ENCODE measurements at regions not wholly inside any gene's neighbourhood (a gene's known extent, or its start where the extent isn't known, plus 50 kb on each side); places are given as distances from the start of the nearest gene placed in this dataset.

DNA sequence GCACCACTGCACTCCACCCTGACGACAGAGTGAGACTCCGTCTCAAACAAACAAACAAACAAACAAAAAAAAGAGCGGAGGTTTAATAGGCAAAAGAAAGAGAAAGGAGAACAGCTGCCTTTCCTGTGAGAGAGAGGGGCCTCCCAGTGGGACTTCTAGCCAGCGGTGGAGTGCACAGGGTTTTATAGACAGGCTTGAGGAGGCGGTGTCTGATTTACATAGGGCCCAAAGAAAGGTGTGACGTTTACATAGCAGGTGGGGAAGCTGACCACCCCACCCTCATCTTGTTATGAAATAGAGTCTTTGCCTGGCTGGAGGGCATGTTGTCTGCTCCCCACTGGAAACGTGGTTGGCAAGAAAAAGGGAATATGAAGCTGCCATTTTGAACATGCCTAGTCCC, 106.0 kb upstream of the CSNK1A1L start:
- H3K27ac Mint-ChIP-seq (ENCODE audit: unreplicated experiment): no peak overlapping the region
- DNase-seq (ENCODE audit: low spot score): no peak
- TF ChIP-seq CTCF (IDR thresholded peaks at IDR 0.05): no peak
- peaks cover 56% of the 10 kb centered on the region for H3K4me1 Mint-ChIP-seq (ENCODE audit: low read depth)
- peaks cover 3% of the 10 kb centered on the region for H3K36me3 Mint-ChIP-seq (ENCODE audit: low read depth)
- peaks cover 3% of the 10 kb centered on the region for H3K9me3 Mint-ChIP-seq (ENCODE audit: low read depth)
- H3K4me3 Mint-ChIP-seq (ENCODE audit: unreplicated experiment): no peak overlapping the region
- no peaks in the 10 kb centered on the region for H3K27me3 Mint-ChIP-seq (ENCODE audit: low read depth)

- TF ChIP-seq CTCF (IDR thresholded peaks at IDR 0.05): no peak
- H3K9me3 Mint-ChIP-seq (ENCODE audit: low read depth): peaks cover 3% of the 10 kb centered on the region
- no peaks in the 10 kb centered on the region for H3K27me3 Mint-ChIP-seq (ENCODE audit: low read depth)
- no peak for DNase-seq (ENCODE audit: low spot score)
- no peak overlapping the region for H3K4me3 Mint-ChIP-seq (ENCODE audit: unreplicated experiment)
- H3K4me1 Mint-ChIP-seq (ENCODE audit: low read depth): peaks cover 52% of the 10 kb centered on the region
- H3K36me3 Mint-ChIP-seq (ENCODE audit: low read depth): no peaks in the 10 kb centered on the region
- H3K27ac Mint-ChIP-seq (ENCODE audit: unreplicated experiment): peak overlapping the region; percentile 54
Measured at GRCh38 chr13:37209621-37210580, 104.4 kb upstream of the CSNK1A1L start.

GRCh38 chr13:37207691-37208451, 102.4 kb upstream of the CSNK1A1L start:
- TF ChIP-seq CTCF (IDR thresholded peaks at IDR 0.05): no peak
- DNase-seq (ENCODE audit: low spot score): no peak
- H3K9me3 Mint-ChIP-seq (ENCODE audit: low read depth): peaks cover 3% of the 10 kb centered on the region
- no peaks in the 10 kb centered on the region for H3K27me3 Mint-ChIP-seq (ENCODE audit: low read depth)
- peaks cover 53% of the 10 kb centered on the region for H3K4me1 Mint-ChIP-seq (ENCODE audit: low read depth)
- H3K36me3 Mint-ChIP-seq (ENCODE audit: low read depth): no peaks in the 10 kb centered on the region
- peak overlapping the region; percentile 26 for H3K4me3 Mint-ChIP-seq (ENCODE audit: unreplicated experiment)
- H3K27ac Mint-ChIP-seq (ENCODE audit: unreplicated experiment): peak overlapping the region; percentile 92

GRCh38 chr13:37202264-37202663, 96.8 kb upstream of the CSNK1A1L start:
- Mint-ChIP-seq H3K9me3 (ENCODE audit: low read depth) (peaks cover 16% of the 10 kb centered on the region), H3K4me1 (ENCODE audit: low read depth) (peaks cover 39% of the 10 kb centered on the region), H3K36me3 (ENCODE audit: low read depth) (peaks cover 14% of the 10 kb centered on the region), H3K27ac (ENCODE audit: unreplicated experiment) (peak overlapping the region; percentile 6), H3K4me3 (ENCODE audit: unreplicated experiment) (no peak overlapping the region), H3K27me3 (ENCODE audit: low read depth) (no peaks in the 10 kb centered on the region)
- no peak for TF ChIP-seq CTCF (IDR thresholded peaks at IDR 0.05)
- no peak for DNase-seq (ENCODE audit: low spot score)

DNA sequence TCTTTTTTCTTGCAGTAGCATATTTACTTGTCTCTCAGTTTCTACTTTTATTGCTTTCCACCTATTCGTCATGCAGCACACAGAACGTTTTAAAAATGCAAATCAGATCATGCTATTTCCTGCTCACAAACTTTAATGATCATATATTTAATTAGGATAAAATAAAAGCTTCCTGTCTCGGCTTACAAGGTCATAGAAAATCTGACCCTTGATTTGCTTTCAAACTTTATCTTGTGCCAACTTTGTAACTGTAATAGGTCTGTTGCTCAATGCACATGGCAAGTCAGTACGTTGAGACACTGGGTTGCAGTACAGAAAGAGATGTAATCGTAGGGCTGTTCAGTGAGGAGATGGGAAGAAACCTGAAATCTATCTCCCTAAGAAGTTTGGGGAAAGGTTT, 95.6 kb upstream of the CSNK1A1L start:
- no peak for TF ChIP-seq CTCF (IDR thresholded peaks at IDR 0.05)
- Mint-ChIP-seq H3K27me3 (ENCODE audit: low read depth) (no peaks in the 10 kb centered on the region), H3K4me1 (ENCODE audit: low read depth) (peaks cover 47% of the 10 kb centered on the region), H3K9me3 (ENCODE audit: low read depth) (peaks cover 20% of the 10 kb centered on the region), H3K36me3 (ENCODE audit: low read depth) (peaks cover 14% of the 10 kb centered on the region), H3K27ac (ENCODE audit: unreplicated experiment) (no peak overlapping the region), H3K4me3 (ENCODE audit: unreplicated experiment) (no peak overlapping the region)
- DNase-seq (ENCODE audit: low spot score): no peak
